ENCODE measurements at regions not wholly inside any gene's neighbourhood (a gene's known extent, or its start where the extent isn't known, plus 50 kb on each side); places are given as distances from the start of the nearest gene placed in this dataset.

DNA sequence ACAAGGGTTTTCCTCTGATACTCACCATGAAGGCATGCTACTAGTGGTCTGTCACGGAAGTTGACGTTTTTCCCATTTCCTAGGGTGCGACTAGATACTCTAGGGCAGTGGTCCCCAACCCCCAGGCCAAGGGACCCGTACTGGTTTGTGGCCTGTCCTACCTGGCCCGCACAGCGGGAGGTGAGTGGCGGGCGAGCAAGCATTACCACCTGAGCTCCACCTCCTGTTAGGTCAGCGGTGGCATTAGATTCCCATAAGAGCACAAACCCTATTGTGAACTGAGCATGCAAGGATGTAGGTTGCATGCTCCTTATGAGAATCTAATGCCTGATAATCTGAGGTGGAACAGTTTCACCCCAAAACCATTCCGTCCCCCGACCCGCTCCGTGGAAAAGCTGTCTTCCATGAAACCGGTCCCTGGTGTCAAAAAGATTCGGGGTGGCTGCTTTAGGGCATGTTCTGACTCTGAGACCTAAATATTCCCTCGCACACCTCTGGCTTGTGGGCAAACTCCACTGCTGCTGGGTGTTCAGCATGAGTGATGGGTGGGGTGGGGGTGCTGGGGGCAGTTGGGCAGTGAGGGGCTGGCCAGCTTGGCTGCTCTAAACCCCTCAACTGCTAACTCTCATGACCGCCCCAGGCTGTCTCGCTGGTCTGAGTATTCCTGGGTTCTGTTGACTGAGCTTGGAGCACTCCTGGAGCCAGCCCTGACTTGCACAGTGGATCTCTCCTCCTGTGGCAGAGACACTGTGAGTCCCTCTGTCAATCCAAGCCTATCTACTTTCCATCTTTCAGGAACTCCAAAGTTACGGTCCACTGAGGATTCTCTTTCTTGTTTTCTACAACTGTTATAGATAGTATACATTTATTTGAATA lies 78.3 kb upstream of the NEK6 start:
- DNase-seq, result no peak

DNA sequence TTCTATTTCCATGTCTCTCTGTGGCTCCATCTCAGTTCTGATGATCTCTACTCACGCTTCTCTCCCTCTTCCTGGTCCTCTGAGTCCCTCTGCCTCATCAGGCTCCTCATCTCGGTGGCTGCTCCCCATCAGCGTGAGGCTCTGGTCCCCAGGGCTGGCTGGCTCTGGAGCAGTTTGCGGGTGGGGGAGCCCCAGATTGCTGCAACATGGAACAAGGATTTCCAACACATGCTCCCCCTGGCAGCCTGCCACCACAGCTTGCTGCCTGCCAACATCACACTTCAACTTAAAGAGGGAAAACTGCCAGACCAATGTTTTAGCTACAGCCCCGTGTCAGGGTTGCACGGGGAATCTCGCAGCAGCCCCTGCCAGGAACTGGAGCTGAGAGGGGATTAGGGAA lies 77.2 kb upstream of the NEK6 start:
- DNase-seq, result no peak

- DNase-seq, result no peak
Observed at GRCh38 chr9:124182741-124183140, 75.0 kb upstream of the NEK6 start.

- no peak for DNase-seq
Observed at GRCh38 chr9:124183772-124184171, 74.0 kb upstream of the NEK6 start.

GRCh38 chr9:124185413-124185812 lies 72.3 kb upstream of the NEK6 start:
- no peak for DNase-seq

- DNase-seq, result no peak
Observed at GRCh38 chr9:124187311-124187710, 70.4 kb upstream of the NEK6 start.

GRCh38 chr9:124188331-124189110 lies 69.2 kb upstream of the NEK6 start:
- no peak for DNase-seq

DNA sequence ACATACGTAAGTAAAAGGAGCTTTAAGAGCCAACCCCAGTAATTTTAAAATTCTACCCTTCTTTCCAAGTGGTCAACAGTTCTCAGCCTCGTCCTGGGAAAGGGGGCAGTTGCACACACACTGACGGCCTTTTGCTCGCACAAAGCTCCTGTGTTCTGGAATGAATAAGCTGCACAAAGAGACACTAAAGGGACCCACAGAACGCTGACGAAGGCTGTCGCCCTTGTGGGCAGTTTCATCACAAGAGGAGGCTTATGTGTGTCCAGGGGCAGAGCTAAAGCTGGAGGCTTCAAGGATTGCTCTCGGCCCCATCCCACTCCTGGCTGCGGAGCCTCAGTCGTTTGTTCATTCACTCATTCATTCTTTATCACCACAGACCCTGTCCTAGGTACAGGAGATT lies 67.0 kb upstream of the NEK6 start:
- no peak for DNase-seq

- DNase-seq, result no peak
Observed at GRCh38 chr9:124191691-124192395, 65.9 kb upstream of the NEK6 start.

GRCh38 chr9:124196814-124197176 lies 61.0 kb upstream of the NEK6 start:
- no peak for DNase-seq

DNA sequence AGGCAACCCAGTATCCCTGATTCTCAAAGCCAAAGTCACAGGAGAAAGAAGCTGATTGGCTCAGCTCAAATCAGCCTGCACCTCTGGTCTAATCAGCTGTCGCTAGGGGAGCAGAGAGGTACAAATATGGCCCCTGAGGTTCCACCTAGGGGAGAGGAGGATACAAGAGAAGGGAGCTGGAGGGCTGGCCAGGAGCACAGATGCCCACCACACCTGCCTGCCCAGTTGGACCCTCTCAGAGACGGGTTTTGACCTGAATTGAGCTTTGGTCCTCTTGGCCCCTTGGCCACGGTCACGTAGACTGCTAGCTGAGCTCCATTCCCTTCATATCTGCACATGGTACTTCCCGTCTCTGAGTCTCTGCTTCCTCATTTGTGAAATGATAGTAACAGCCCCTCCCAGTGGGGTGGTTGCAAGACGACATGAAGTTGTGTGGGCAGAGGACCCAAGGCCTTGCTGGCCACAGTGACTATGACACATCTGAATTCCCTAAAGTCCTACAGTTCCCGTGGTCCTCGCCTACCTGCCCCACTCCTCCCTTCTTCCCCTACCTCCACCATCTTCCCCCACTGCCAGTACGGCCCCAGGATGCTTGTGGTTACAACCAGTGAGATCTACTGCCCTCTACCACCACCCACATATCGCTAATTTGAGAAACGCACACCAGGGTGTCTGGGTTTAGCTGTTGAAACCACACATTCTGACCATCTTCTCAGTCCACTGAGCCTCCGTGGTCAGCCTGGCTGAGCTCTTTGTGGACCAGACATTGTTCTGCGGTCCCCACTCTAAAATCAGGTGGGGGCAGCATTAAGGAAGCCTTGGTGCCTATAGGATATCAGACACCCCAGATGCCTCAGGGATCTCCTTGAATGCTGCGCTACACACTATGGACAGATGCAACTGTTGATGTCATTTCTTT lies 60.3 kb upstream of the NEK6 start:
- no peak for DNase-seq

DNA sequence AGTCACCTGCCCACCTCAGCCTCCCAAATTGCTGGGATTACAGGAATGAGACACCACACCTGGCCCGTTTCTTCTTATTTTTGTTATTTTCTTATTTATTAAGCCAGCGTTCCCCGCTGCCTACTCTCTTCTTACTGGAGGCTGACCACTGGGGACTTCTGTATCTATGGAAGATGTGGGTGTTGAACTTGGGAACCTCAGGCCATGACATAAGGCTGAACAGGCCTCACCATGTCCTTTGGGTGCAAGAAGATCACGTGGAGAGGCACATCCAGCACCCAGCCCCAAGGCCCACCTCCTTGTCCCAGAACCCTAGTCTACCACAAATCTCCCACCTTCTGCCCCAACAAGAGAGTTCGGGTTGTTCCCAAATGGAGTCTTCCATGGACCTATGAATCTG lies 59.4 kb upstream of the NEK6 start:
- DNase-seq, result no peak

- no peak for DNase-seq
Observed at GRCh38 chr9:124198948-124199347, 58.8 kb upstream of the NEK6 start.

GRCh38 chr9:124199474-124199873 lies 58.3 kb upstream of the NEK6 start:
- no peak for DNase-seq

DNA sequence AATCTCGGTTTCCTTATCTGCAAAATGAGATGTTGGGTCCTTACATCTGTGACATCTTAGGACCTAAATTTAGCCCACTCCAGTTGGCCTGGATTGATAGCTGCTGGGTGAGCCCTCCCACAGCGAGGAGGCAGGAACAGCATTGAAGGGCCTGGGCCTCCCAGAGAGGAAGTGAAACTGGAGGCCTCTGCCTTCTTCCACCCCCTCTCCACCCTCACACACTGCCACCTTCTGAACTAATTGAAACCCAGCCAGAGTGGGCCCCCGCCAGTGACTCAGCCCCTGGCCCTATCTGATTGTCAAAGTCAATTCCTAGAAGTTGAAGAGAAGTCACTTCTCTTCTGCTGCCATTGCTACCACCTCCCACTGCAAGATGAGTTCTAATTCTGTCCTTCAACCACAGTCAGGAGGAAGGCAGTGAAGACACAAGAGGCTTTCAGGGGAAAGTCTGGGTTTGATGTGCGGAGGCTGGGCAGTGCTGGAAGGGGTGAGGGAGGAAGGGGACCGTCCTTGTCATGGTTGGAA lies 55.2 kb upstream of the NEK6 start:
- DNase-seq, result peak; percentile 47 to 66 (median 60)

- DNase-seq, result no peak
Observed at GRCh38 chr9:124205686-124206352, 51.9 kb upstream of the NEK6 start.

GRCh38 chr9:124206391-124206790 lies 51.4 kb upstream of the NEK6 start:
- DNase-seq, result no peak
